NCI-H128 (cell line): ENCODE measurements at regions not wholly inside any gene's neighbourhood (a gene's known extent, or its start where the extent isn't known, plus 50 kb on each side); places are given as distances from the start of the nearest gene placed in this dataset.

Experiments
- DNase-seq: peaks from one replicate; lab custom pipeline; 2025; ENCODE audit not compliant: unreplicated experiment; lab: John Stamatoyannopoulos, UW

DNA sequence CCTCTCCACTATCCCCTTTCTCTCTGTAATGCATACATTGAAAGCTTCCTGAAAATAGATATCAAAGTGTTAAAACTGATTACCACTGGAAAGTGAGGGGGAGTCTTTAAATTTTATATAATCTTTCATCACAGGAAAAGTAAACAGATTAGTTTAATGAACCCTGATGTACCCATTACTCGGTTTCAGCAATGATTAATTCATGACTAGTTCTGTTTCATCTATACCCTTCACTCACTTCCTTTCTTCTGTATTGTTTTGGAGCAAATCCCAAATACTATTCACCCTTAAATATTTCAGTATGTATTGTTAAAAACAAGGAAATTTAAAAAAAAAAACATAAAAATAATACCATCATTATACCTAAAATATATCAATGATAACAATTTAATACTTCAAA, 67.3 kb upstream of the TMCC3 start:
- no peak for DNase-seq

DNA sequence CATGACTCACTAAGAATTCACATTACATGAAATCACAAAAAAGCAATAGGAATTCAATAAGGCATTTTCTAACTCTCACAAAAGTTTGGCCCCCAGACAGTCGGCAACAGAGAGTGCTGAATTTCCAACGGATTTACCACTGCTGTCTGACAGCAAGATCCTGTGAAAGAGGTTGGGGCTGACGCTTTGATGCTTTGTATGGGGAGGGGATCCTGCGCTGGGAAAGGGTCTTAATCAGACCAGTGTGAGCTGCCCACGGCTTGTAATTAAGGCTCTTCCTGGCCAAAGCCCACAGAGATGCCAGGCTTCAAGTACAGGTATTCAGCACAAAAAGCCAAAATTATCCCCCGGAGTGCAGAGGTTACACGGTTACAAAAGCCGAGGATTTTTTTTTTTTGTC, 66.8 kb upstream of the TMCC3 start:
- no peak for DNase-seq

DNA sequence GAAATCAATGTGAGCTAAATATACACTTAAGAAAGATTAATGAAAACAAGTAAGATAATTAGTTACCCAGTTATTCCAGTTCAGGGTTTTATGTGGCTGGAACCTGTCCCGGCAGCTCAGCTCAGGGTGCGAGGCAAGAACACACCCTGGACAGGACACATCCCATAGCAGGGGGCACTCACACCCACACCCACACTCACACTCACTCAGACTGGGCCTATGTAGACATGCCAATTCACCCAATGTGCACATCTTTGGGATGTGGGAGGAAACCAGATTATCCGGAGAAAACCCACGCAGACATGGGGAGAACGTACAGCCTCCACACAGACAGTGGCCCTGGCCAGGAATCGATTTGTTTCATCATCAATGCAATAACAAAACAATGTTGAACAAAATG, 66.0 kb upstream of the TMCC3 start:
- DNase-seq = no peak

DNA sequence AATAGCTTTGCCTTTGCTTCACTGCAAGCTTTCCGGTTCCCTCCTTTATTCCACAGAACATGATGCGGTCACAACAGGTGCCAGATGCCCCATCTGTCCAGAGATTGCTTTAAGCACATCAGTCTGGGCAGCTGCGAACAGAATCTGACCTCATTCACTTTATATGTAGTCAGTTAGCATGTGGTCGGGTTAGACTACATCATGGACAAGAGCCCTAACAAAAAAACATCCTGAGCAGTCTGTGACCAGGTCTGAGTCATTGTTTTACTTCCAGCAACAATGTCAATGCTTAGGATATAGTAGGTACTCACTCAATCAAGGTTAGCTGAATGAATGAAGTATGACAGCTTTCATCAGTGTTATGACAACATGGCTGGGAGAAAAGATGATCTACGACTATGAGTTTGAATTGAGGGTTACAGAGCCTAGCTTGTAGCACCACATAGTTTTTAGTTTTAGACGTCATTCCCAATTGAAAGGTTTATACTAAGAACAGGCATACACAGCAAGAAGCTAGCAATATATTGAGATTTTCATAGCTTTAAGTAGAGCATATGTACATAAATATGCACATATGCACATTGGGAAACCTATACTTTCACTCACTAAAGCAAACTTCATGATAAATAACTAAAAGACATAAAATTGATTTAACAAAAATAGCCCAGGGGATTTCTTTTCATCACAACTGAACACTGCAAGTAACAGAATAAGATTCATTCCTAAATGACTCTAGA, 64.2 kb upstream of the TMCC3 start:
- DNase-seq = no peak

DNA sequence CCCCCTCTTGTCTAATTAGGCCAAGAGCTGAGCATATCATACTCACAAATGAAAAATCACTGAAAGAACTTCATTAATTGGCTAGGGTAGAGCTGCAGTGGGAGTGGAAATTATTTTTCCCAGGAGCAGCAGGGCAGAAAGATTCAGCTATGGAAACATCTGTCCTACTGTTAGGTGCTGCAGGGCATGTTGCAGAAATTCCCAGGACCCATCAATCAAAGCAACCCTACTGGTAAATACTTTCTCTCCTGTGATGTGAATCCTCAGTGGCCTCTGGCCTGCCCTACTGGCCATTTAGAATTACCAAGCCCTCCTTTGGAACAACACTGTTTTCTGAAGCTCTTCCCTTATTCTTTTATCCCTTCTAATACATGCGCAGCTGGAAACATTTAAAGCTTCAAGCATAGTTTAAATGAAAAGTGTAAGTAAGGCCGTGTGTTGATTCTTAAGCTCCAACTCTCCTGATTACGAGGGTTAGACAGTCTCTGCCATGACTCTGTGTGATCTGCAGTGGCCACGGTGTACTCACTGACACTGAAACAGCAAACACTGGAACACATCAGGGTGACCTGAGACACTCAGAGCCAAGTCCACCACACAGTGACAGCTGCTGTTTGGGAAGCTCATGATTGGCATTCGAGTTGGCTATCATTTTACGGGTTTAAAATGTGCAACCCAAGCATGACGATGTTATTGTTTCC, 62.6 kb upstream of the TMCC3 start:
- DNase-seq = no peak

DNA sequence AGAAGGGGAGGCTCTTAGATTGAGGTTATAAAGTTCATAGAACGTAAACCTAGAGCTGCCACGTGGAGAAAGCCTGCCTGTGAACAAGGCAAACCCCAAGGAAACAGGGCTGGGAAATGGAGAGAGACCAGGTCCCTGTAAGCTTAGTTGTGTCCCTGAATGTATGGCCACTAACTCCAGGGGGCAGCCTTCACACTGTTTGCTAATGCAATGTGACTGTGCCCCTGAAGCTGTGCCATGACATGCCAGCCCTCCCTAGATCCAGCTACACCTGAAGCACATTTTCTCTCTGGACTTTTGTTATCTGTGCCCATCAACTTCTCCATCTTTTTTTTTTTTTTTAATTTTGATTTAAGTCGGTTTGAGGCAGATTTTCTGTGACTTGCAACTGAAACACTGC, 60.6 kb upstream of the TMCC3 start:
- DNase-seq = no peak

DNA sequence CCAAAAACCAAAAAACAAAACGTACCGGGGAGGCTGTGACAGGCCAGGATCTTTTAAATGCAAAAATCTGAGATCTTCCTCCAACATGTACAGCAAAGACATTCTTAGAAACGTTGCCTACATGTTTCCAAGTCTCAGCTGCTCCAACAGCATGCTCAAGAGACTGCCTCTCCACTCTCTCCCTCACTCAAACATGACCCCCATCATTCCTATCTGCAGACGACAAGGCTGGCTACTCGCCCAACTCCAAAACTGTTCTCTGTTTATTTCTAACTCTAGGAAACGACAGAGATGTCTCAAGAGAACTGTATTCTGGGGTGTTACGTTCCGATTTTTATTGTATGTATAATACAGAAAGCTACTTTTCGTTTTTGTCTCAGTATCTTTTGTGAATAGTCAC, 57.5 kb upstream of the TMCC3 start:
- DNase-seq = no peak

DNA sequence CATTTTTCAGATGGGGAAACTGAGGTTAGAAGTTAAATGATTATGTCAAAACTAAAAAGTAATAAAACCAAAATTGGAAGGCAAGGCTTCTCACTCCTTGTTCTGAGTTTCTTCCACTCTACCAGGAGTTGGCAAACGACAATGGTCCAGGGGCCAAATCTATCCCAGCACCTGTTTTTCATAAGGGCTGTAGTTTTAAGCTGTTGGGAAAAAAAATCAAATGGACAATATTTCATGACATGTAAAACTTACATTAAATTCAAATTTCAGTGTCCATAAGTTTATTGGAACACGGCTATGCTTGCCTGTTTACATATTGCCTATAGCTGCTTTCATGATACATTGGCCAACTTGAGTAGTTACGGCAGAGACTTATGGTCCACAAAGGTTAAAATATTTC, 56.7 kb upstream of the TMCC3 start:
- no peak for DNase-seq

DNA sequence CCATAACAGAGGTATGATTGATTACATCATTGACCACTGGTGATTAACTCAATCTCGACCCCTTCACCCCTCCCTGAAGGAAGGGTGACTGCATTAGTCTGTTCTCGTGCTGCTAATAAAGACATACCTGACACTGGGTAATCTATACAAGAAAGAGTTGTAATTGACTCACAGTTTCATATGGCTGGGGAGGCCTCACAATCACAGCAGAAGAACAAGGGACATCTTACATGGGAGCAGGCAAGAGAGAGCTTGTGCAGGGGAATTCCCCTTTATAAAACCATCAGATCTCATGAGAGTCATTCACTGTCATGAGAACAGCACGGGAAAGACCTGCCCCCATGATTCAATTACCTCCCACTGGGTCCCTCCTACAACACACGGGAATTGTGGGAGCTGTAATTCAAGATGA, 55.9 kb upstream of the TMCC3 start:
- no peak for DNase-seq

DNA sequence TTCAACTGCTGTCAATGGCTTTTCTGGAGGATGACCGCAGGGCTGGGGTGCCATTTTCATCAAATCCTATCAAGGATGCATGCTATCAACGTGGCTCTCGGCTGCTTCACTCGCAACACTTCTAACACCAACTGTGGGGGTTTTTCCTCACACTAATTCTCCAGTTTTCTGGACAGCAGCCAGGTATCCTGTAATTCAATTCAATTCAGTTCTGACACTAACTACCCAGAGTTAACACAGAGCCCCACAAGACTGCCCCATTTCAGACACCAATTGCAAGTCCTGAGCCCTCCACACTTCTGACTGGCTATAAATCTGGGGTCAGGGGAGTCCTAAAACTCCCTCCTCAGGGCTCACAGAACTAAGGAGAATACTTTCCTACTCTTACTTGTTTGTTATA, 55.3 kb upstream of the TMCC3 start:
- DNase-seq = no peak

DNA sequence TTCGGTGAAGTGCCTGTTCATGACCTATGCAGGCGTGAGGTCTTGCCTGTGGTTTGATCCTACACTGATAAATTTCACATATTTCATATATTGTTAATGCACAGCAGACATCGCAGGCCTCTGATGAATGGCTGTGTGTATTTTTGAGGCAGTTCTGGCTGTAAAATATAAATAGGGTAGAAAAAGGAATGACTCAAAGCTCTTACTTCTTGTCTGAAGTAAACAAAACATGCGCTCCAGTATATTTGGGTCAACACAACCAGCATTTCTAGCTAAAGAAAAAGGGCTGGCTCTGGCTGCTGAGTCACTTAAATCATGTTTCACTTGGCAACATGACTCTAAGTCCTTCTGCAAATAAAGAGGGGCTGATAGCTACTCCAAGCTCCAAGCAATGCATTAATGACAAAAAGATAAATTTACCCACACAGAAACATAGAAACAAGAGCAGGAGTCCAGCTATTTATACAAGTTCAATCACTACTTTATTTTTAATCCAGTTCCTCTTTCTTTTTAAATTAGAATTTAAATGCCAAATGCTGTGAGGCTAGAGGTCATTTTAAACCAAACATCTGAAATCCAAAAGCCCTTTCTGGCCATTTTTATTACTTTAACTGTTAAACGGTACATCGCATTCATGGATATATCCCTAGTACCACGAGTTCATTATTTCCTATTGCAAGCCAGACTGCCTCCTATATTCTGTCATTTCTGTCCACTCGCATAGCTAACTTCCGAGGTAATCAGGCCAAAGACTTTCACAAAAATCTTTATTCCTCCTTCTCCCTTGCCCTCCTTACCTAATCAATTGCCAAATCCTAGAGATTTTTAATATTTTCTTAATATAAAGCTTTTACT, 54.3 kb upstream of the TMCC3 start:
- no peak for DNase-seq

DNA sequence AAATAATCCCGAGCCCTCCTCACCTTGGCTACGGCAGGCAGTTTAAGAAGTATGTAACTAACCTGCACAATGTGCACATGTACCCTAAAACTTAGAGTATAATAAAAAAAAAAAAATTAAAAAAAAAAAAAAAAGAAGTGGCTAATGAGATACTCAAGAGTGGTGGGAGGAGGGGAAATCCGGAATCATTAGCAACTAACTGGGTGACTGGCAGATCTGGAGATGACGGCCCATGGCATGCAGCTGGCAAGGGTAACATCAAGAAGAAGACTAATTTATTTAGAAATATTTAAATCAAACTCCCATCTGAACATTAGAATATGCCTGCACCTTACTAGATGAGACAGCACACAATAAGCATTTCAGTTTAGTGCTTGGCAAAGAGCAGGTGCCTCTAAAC, 52.3 kb upstream of the TMCC3 start:
- DNase-seq = no peak

DNA sequence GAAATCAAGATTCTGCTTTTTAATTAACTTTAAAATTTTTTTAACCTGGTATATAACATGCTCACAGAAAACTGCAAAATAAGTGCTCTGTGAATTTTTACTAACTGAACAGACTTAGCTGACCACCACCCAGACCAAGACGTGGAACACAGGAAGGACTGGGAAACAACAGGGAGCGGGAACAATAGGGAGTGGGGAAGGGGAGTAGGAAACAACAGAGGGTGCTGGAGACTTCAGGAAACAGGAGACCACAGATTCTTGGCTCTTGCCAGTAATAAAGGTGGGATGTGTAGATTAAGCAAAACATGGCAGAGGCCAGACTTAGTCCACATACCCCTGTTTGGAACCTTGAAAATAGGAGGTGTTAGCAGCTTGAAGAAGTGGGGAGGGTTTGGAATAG, 51.4 kb upstream of the TMCC3 start:
- DNase-seq = no peak

DNA sequence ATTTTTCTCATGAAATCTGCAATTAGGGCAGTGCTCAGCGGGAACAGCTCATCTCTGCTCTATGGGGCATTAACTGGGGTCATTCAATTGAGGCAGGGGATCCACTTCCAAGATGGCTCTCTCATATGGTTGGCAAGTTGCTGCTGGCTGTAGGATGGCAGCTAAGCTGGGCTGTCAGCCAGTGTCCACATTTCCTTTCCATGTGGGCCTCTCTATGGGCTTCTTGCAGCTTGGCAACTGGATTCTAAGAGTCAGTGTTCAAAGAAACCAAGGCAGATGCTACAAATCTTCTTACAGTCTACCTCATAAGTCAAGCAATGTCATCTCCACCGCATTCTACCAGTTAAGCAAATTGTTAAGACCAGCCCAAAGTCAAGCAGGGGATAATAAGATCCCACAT, 50.3 kb upstream of the TMCC3 start:
- no peak for DNase-seq
